Right forelimb (tissue), 1 donor: ENCODE measurements at regions not wholly inside any gene's neighbourhood (a gene's known extent, or its start where the extent isn't known, plus 50 kb on each side); places are given as distances from the start of the nearest gene placed in this dataset.

ENCODE experiments used
- DNase-seq: peaks from one replicate; pipeline ENCODE4 v3.0.0-alpha.2; 2018

GRCh38 chr12:115051378-115051777 is 367.4 kb upstream of the TBX3 start:
- no peak for DNase-seq

- no peak for DNase-seq
Observed at GRCh38 chr12:115049614-115050013, 365.6 kb upstream of the TBX3 start.

GRCh38 chr12:115046805-115047204 is 362.8 kb upstream of the TBX3 start:
- no peak for DNase-seq

GRCh38 chr12:115044073-115044472 is 360.1 kb upstream of the TBX3 start:
- DNase-seq, result no peak

GRCh38 chr12:115043079-115043478 is 359.1 kb upstream of the TBX3 start:
- DNase-seq, result no peak

GRCh38 chr12:115042341-115042740 is 358.4 kb upstream of the TBX3 start:
- DNase-seq, result no peak

GRCh38 chr12:115037830-115038229 is 353.9 kb upstream of the TBX3 start:
- DNase-seq, result no peak

GRCh38 chr12:115035535-115036107 is 351.6 kb upstream of the TBX3 start:
- DNase-seq, result no peak

- no peak for DNase-seq
Observed at GRCh38 chr12:115032521-115032920, 348.5 kb upstream of the TBX3 start.

- no peak for DNase-seq
Observed at GRCh38 chr12:115030017-115030416, 346.0 kb upstream of the TBX3 start.

GRCh38 chr12:115024531-115024930 is 340.6 kb upstream of the TBX3 start:
- DNase-seq, result no peak

GRCh38 chr12:115023279-115024265 is 339.6 kb upstream of the TBX3 start:
- peak; percentile 77 for DNase-seq

- DNase-seq, result no peak
Observed at GRCh38 chr12:115020091-115020490, 336.1 kb upstream of the TBX3 start.

GRCh38 chr12:115017346-115017745 is 333.4 kb upstream of the TBX3 start:
- no peak for DNase-seq

GRCh38 chr12:115013236-115013981 is 329.4 kb upstream of the TBX3 start:
- DNase-seq, result peak; percentile 70

- no peak for DNase-seq
Observed at GRCh38 chr12:115012861-115013235, 328.9 kb upstream of the TBX3 start.

- no peak for DNase-seq
Observed at GRCh38 chr12:115011703-115012102, 327.7 kb upstream of the TBX3 start.

GRCh38 chr12:115010324-115010995 is 326.5 kb upstream of the TBX3 start:
- no peak for DNase-seq

- DNase-seq, result no peak
Observed at GRCh38 chr12:115008929-115009328, 325.0 kb upstream of the TBX3 start.

GRCh38 chr12:115004470-115005146 is 320.6 kb upstream of the TBX3 start:
- no peak for DNase-seq

GRCh38 chr12:115002434-115002833 is 318.5 kb upstream of the TBX3 start:
- DNase-seq, result no peak

GRCh38 chr12:115001571-115002180 is 317.7 kb upstream of the TBX3 start:
- DNase-seq, result peak; percentile 52
